ENCODE measurements at regions not wholly inside any gene's neighbourhood (a gene's known extent, or its start where the extent isn't known, plus 50 kb on each side); places are given as distances from the start of the nearest gene placed in this dataset.

GRCh38 chr9:108642871-108643270 is 212.9 kb downstream of the ACTL7B start:
- DNase-seq = no peak

- no peak for DNase-seq
These were observed 215.6 kb downstream of the ACTL7B start for GRCh38 chr9:108640230-108640629.

- DNase-seq = no peak
These were observed 216.1 kb downstream of the ACTL7B start for GRCh38 chr9:108639696-108640095.

- no peak for DNase-seq
These were observed 216.7 kb downstream of the ACTL7B start for GRCh38 chr9:108639091-108639490.

GRCh38 chr9:108637340-108637739 is 218.4 kb downstream of the ACTL7B start:
- DNase-seq = no peak

GRCh38 chr9:108636013-108636412 is 219.8 kb downstream of the ACTL7B start:
- no peak for DNase-seq

- DNase-seq = no peak
These were observed 220.9 kb downstream of the ACTL7B start for GRCh38 chr9:108634672-108635462.

- no peak for DNase-seq
These were observed 221.6 kb downstream of the ACTL7B start for GRCh38 chr9:108634204-108634603.

- DNase-seq = no peak
These were observed 224.1 kb downstream of the ACTL7B start for GRCh38 chr9:108631496-108632285.

- DNase-seq = no peak
These were observed 227.5 kb downstream of the ACTL7B start for GRCh38 chr9:108628316-108628715.

GRCh38 chr9:108626743-108627142 is 229.0 kb downstream of the ACTL7B start:
- no peak for DNase-seq

- no peak for DNase-seq
These were observed 233.6 kb downstream of the ACTL7B start for GRCh38 chr9:108621991-108622855.

GRCh38 chr9:108620767-108621166 is 235.0 kb downstream of the ACTL7B start:
- DNase-seq = no peak

GRCh38 chr9:108618906-108619550 is 236.8 kb downstream of the ACTL7B start:
- DNase-seq = no peak

- no peak for DNase-seq
These were observed 238.1 kb downstream of the ACTL7B start for GRCh38 chr9:108617676-108618075.

GRCh38 chr9:108615152-108615551 is 240.6 kb downstream of the ACTL7B start:
- no peak for DNase-seq

GRCh38 chr9:108612513-108612912 is 243.3 kb downstream of the ACTL7B start:
- DNase-seq = no peak

GRCh38 chr9:108609897-108610253 is 245.9 kb downstream of the ACTL7B start:
- DNase-seq = no peak

GRCh38 chr9:108609227-108609896 is 246.4 kb downstream of the ACTL7B start:
- DNase-seq = no peak

GRCh38 chr9:108607607-108608006 is 248.2 kb downstream of the ACTL7B start:
- DNase-seq = no peak

- no peak for DNase-seq
These were observed 249.4 kb downstream of the ACTL7B start for GRCh38 chr9:108606401-108606800.

- no peak for DNase-seq
These were observed 252.6 kb downstream of the ACTL7B start for GRCh38 chr9:108603141-108603540.
